Spleen (tissue), 11 donors: ENCODE measurements at regions not wholly inside any gene's neighbourhood (a gene's known extent, or its start where the extent isn't known, plus 50 kb on each side); places are given as distances from the start of the nearest gene placed in this dataset.
"Not testable (repeated sequence)": the region's sequence is repeated elsewhere in the genome, so short reads cannot be mapped to it uniquely, and the experiment has no call there.

Experiments used
- DNase-seq: peaks from one replicate; pipeline ENCODE4 v3.0.0-alpha.2; 2020
- H3K27ac ChIP-seq, 8 donors: fragments of 200-600 bp; sonication (generic) in 7 of 8; 1 replicate in 4 of 8; 2 replicates in 4 of 8; pipeline versions ENCODE4 v1.5.0 to v1.8.0; 2016 to 2021; ENCODE audit warnings: inconsistent platforms in 4 of 8, mild to moderate bottlenecking in 4 of 8, moderate library complexity in 1 of 8
- H3K27me3 ChIP-seq, 7 donors: fragments of 200-600 bp; sonication (generic) in 6 of 7; replicated peaks in 1 of 7; 1 replicate in 4 of 7; 2 replicates in 3 of 7; pipeline versions ENCODE4 v1.5.0 to v1.8.0; 2016 to 2021; ENCODE audit warnings: inconsistent platforms in 3 of 7, mild to moderate bottlenecking in 1 of 7
- H3K36me3 ChIP-seq, 6 donors: fragments of 200-600 bp; sonication (generic) in 5 of 6; 1 replicate in 4 of 6; 2 replicates in 2 of 6; pipeline versions ENCODE4 v1.5.0 to v1.8.0; 2016 to 2021; ENCODE audit warnings: inconsistent platforms in 2 of 6
- H3K4me1 ChIP-seq, 6 donors: fragments of 200-600 bp; sonication (generic) in 5 of 6; 1 replicate in 3 of 6; 2 replicates in 3 of 6; pipeline versions ENCODE4 v1.5.0 to v1.8.0; 2016 to 2021; ENCODE audit warnings: inconsistent platforms in 3 of 6
- H3K4me3 ChIP-seq, 8 donors: fragments of 200-600 bp; sonication (generic) in 7 of 8; 1 replicate in 4 of 8; 2 replicates in 4 of 8; pipeline versions ENCODE4 v1.5.0 to v1.8.0; 2016 to 2021; ENCODE audit warnings: inconsistent platforms in 4 of 8, mild to moderate bottlenecking in 4 of 8, moderate library complexity in 2 of 8
- H3K9me3 ChIP-seq, 8 donors: fragments of 200-600 bp; sonication (generic) in 7 of 8; 1 replicate in 4 of 8; 2 replicates in 4 of 8; pipeline versions ENCODE4 v1.5.0 to v1.8.0; 2016 to 2021; ENCODE audit warnings: inconsistent platforms in 4 of 8
- POLR2A ChIP-seq, 3 donors: fragments of 450-650 bp; IDR thresholded peaks; one replicate each; pipeline ENCODE4 v1.5.1; 2017; ENCODE audit warnings: antibody characterized with exemption in 3 of 3, mild to moderate bottlenecking in 1 of 3
- POLR2AphosphoS5 ChIP-seq, 3 donors: sonication (generic); formaldehyde crosslinking; IDR thresholded peaks; one replicate each; pipeline ENCODE4 v1.5.1; 2017; ENCODE audit warnings: antibody characterized with exemption in 3 of 3
- WGBS, 5 donors: extraction: QIAGEN DNeasy Blood & Tissue Kit in 3 of 5; methylation state at CpG; one replicate each; pipeline versions ENCODE4 v1.1.5 to v1.1.7; 2013 to 2018; 5-methylcytosine and 5-hydroxymethylcytosine counted together
- intact Hi-C: fragments of 100-400 bp; cut with DNase I; formaldehyde crosslinking; loops from one replicate; pipeline ENCODE4 v1.15.0; 2023; ENCODE audit warnings: low total_unique reads
- TF ChIP-seq, protein P1 (sequence below), 11 experiments: fragments of 200-600 bp in 7 of 11; fragments of 450-650 bp in 4 of 11; sonication (generic) in 4 of 11; IDR thresholded peaks in 8 of 11; conservative IDR thresholded peaks in 3 of 11; 1 replicate in 7 of 11; 2 replicates in 4 of 11; pipeline versions ENCODE4 v1.4.0 to v1.8.0; 2016 to 2021; ENCODE audit warnings: antibody characterized with exemption in 11 of 11, inconsistent platforms in 4 of 11, mild to moderate bottlenecking in 1 of 11
- donor health status: healthy with polysubstance abuse.
- donor health status: DM: no; HTN: no; CAD: no; lungs with moderate emphysema.
- donor health status: DM: no; HTN: no; CAD: no.
- donor health status: Bipolar disorder and iron deficiency.
- donor health status: healthy.
- donor health status: DM: no; HTN: no; CAD: no.
- donor health status: DM: yes; HTN: yes; CAD: no.

DNA sequence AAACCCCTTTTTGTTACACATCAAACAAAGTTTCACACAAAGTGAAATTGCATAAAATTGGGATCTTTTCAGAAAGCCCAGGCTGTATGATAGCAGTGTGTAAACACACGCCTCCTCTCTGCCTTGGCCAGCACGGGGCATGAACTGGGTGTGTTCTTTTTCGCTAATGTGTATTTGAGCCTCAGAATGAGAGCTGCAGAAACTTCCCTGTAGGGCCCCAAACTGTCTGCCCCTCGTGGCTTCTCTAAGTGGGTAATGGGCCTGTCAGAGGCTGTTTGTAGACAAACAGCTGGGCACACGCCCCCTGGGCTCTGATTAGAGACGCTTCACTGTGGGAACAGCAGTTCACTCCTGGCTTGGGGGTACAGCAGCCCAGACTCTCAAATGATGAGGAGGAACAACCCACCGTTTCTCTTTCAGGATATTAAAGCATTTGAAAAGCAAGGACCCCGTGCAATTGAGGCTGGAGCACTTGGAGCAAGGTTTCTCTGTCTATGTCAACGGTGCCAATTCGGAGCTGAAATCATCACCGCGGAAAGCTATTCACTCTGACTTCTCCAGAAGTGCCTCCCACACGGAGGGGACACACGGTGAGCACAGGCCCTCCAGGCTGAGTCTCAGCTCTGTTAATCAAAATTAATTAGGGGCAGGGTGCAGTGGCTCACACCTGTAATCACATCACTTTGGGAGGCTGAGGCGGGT is 78.4 kb downstream of the KATNIP start:
- H3K27me3 ChIP-seq = no peaks in the 10 kb centered on the region
- no peaks in the 10 kb centered on the region for H3K9me3 ChIP-seq
- no peak for TF ChIP-seq POLR2A (IDR thresholded peaks at IDR 0.05)
- no peak for TF ChIP-seq POLR2AphosphoS5 (IDR thresholded peaks at IDR 0.05)
- TF ChIP-seq, protein P1, sequence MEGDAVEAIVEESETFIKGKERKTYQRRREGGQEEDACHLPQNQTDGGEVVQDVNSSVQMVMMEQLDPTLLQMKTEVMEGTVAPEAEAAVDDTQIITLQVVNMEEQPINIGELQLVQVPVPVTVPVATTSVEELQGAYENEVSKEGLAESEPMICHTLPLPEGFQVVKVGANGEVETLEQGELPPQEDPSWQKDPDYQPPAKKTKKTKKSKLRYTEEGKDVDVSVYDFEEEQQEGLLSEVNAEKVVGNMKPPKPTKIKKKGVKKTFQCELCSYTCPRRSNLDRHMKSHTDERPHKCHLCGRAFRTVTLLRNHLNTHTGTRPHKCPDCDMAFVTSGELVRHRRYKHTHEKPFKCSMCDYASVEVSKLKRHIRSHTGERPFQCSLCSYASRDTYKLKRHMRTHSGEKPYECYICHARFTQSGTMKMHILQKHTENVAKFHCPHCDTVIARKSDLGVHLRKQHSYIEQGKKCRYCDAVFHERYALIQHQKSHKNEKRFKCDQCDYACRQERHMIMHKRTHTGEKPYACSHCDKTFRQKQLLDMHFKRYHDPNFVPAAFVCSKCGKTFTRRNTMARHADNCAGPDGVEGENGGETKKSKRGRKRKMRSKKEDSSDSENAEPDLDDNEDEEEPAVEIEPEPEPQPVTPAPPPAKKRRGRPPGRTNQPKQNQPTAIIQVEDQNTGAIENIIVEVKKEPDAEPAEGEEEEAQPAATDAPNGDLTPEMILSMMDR (IDR thresholded peaks at IDR 0.05 in 8 of 11, conservative IDR thresholded peaks at IDR 0.05 in 3 of 11) = no peak
- H3K36me3 ChIP-seq = peaks cover 0 to 53% (median 9%) of the 10 kb centered on the region in 6 donors
- 83 to 91% (median 85%) methylated on average over 12 to 15 of the region's 15 CpGs for WGBS, 5 donors
- DNase-seq = no peak
- H3K27ac ChIP-seq = no peak overlapping the region
- no peaks in the 10 kb centered on the region for H3K4me1 ChIP-seq
- intact Hi-C loops = no loop called here
- no peak overlapping the region for H3K4me3 ChIP-seq

DNA sequence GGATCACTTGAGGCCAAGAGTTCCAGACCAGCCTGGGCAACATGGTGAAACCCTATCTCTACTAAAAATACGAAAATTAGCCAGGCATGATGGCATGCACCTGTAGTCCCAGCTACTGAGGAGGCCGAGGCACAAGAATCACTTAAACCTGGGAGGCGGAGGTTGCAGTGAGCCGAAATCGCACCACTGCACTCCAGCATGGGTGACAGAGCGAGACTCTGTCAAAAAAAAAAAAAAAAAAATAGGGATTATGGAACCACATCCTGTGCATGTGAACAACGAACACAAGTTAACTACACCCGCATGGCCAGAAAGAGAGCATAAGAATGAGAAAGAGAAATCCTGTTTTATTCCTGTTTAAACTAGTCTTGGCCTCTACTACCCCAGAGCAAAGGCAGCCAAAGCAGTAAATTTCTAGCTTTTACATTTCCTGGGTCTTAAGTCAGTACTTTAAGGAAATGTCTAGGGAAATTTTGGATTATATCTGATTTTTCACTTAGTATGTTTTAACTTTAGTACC is 79.1 kb downstream of the KATNIP start:
- DNase-seq, H3K27ac ChIP-seq, H3K9me3 ChIP-seq, H3K4me3 ChIP-seq, H3K4me1 ChIP-seq, intact Hi-C loops, H3K27me3 ChIP-seq: not testable (repeated sequence)
- WGBS, 5 donors = 92 to 94% (median 93%) methylated on average over 8 of the region's 8 CpGs
- H3K36me3 ChIP-seq = peaks cover 0 to 54% (median 9%) of the 10 kb centered on the region in 6 donors

DNA sequence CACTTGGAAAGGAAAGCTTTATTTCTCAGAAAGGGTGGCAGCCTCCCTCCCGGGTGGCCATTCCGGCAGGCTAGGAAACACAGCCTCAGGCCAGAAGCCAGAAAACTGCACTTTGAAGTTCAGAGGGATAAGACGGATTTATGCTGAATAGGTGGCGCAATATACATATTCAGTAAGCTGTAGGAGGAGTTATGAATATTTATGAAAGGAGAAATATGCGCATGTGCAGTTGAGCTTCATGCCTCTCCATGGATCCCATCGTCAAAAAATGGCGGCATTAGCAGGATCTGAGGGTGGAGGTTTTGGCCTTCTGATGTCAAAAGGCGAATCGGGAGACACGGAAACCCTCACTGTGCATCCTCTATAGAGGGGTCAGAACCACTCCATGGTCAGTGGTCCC is 82.3 kb downstream of the KATNIP start:
- 96 to 98% (median 97%) methylated on average over 10 of the region's 10 CpGs for WGBS, 5 donors
- intact Hi-C loops = no loop called here
- no peak for DNase-seq
- Histone ChIP-seq H3K9me3 (no peaks in the 10 kb centered on the region), H3K27me3 (no peaks in the 10 kb centered on the region), H3K27ac (no peak overlapping the region), H3K4me3 (no peak overlapping the region), H3K4me1 (no peaks in the 10 kb centered on the region), H3K36me3 (peaks cover 0 to 84% (median 9%) of the 10 kb centered on the region in 6 donors)
- TF ChIP-seq POLR2AphosphoS5 (IDR thresholded peaks at IDR 0.05) (no peak), POLR2A (IDR thresholded peaks at IDR 0.05) (no peak)
- TF ChIP-seq, protein P1 (IDR thresholded peaks at IDR 0.05 in 8 of 11, conservative IDR thresholded peaks at IDR 0.05 in 3 of 11) = no peak

DNA sequence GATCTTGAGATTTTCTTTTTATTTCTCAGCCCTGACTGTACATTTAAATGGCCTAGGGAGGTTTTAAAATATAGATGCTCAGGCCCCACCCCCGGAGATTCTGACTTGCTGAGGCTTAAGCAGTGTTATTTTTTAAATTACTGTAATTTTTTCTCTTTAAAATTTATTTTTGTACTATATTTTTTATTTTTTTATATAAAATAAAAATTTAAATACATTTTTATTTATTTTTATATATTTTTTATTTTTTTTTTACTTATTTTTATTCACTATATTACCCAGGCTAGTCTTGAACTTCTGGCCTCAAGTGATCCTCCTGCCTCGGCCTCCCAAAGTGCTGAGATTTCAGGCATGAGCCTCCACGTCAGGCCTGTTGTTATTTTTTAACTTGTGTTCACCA is 83.3 kb downstream of the KATNIP start:
- no peaks in the 10 kb centered on the region for H3K27me3 ChIP-seq
- no peak overlapping the region for H3K4me3 ChIP-seq
- DNase-seq = no peak
- TF ChIP-seq POLR2AphosphoS5 (IDR thresholded peaks at IDR 0.05) = no peak
- H3K36me3 ChIP-seq = peaks cover 0 to 92% (median 9%) of the 10 kb centered on the region in 6 donors
- H3K27ac ChIP-seq = no peak overlapping the region
- no peaks in the 10 kb centered on the region for H3K9me3 ChIP-seq
- no peaks in the 10 kb centered on the region for H3K4me1 ChIP-seq
- WGBS, 5 donors = 95 to 97% (median 97%) methylated on average over 3 of the region's 3 CpGs
- intact Hi-C loops = no loop called here

GRCh38 chr16:27633721-27634120 is 83.8 kb downstream of the KATNIP start:
- intact Hi-C loops = no loop called here
- H3K4me1 ChIP-seq = no peaks in the 10 kb centered on the region
- no peak overlapping the region for H3K4me3 ChIP-seq
- H3K27me3 ChIP-seq = no peaks in the 10 kb centered on the region
- TF ChIP-seq, protein P1 (IDR thresholded peaks at IDR 0.05 in 8 of 11, conservative IDR thresholded peaks at IDR 0.05 in 3 of 11) = no peak
- H3K9me3 ChIP-seq = no peaks in the 10 kb centered on the region
- H3K27ac ChIP-seq = no peak overlapping the region
- peaks cover 0 to 92% (median 9%) of the 10 kb centered on the region in 6 donors for H3K36me3 ChIP-seq
- DNase-seq = no peak
